HEK293 (cell line): ENCODE measurements at regions not wholly inside any gene's neighbourhood (a gene's known extent, or its start where the extent isn't known, plus 50 kb on each side); places are given as distances from the start of the nearest gene placed in this dataset.

Experiments used
- ATF2 ChIP-seq: fragments of 450-650 bp; formaldehyde crosslinking; IDR thresholded peaks from 2 replicates; pipeline ENCODE4 v1.5.1; 2016; ENCODE audit warnings: missing biosample characterization, missing genetic modification characterization, low read depth
- EGR2 ChIP-seq: fragments of 450-650 bp; formaldehyde crosslinking; IDR thresholded peaks from 2 replicates; pipeline ENCODE4 v1.5.1; 2016; ENCODE audit warnings: low read depth, missing biosample characterization, missing genetic modification characterization
- FEZF1 ChIP-seq: fragments of 450-650 bp; formaldehyde crosslinking; IDR thresholded peaks from 2 replicates; pipeline ENCODE4 v1.5.1; 2016; ENCODE audit warnings: missing biosample characterization, missing genetic modification characterization
- GLI4 ChIP-seq: fragments of 450-650 bp; formaldehyde crosslinking; IDR thresholded peaks from 2 replicates; pipeline ENCODE4 v1.5.1; 2016; ENCODE audit warnings: missing biosample characterization, missing genetic modification characterization
- IKZF3 ChIP-seq: fragments of 450-650 bp; IDR thresholded peaks from 2 replicates; pipeline ENCODE4 v1.5.0; 2018; ENCODE audit warnings: missing biosample characterization, mild to moderate bottlenecking, missing genetic modification characterization, moderate library complexity
- KLF1 ChIP-seq: fragments of 450-650 bp; formaldehyde crosslinking; IDR thresholded peaks from 2 replicates; pipeline ENCODE4 v1.5.1; 2016; ENCODE audit warnings: missing biosample characterization, missing genetic modification characterization
- MZF1 ChIP-seq: fragments of 450-650 bp; formaldehyde crosslinking; IDR thresholded peaks from 2 replicates; pipeline ENCODE4 v1.5.1; 2017; ENCODE audit warnings: missing biosample characterization, missing genetic modification characterization, borderline replicate concordance
- PBX3 ChIP-seq: sonication (generic); formaldehyde crosslinking; IDR thresholded peaks from 2 replicates; pipeline ENCODE4 v1.8.1; 2022; ENCODE audit warnings: mild to moderate bottlenecking, moderate library complexity, missing genetic modification reagents
- PRDM1 ChIP-seq: fragments of 450-650 bp; formaldehyde crosslinking; IDR thresholded peaks from 2 replicates; pipeline ENCODE4; 2016; ENCODE audit warnings: missing biosample characterization, missing genetic modification characterization
- SCRT1 ChIP-seq: fragments of 450-650 bp; formaldehyde crosslinking; IDR thresholded peaks from 2 replicates; pipeline ENCODE4 v1.5.1; 2016; ENCODE audit warnings: missing biosample characterization, missing genetic modification characterization, borderline replicate concordance
- SP2 ChIP-seq: fragments of 450-650 bp; formaldehyde crosslinking; IDR thresholded peaks from 2 replicates; pipeline ENCODE4 v1.5.1; 2016; ENCODE audit warnings: missing biosample characterization, missing genetic modification characterization
- SP7 ChIP-seq: fragments of 450-650 bp; formaldehyde crosslinking; IDR thresholded peaks from 2 replicates; pipeline ENCODE4 v1.5.1; 2016; ENCODE audit warnings: missing biosample characterization, missing genetic modification characterization
- YY2 ChIP-seq: fragments of 450-650 bp; formaldehyde crosslinking; IDR thresholded peaks from 2 replicates; pipeline ENCODE4 v1.5.1; 2016; ENCODE audit warnings: missing biosample characterization, missing genetic modification characterization
- ZBTB20 ChIP-seq: fragments of 450-650 bp; formaldehyde crosslinking; IDR thresholded peaks from 2 replicates; pipeline ENCODE4 v1.5.1; 2016; ENCODE audit warnings: missing biosample characterization, missing genetic modification characterization
- ZBTB6 ChIP-seq: fragments of 450-650 bp; formaldehyde crosslinking; IDR thresholded peaks from 2 replicates; pipeline ENCODE4 v1.5.1; 2017; ENCODE audit warnings: missing biosample characterization, missing genetic modification characterization
- ZBTB7A ChIP-seq: fragments of 450-650 bp; formaldehyde crosslinking; IDR thresholded peaks from 2 replicates; pipeline ENCODE4 v1.5.1; 2016; ENCODE audit warnings: low read depth, missing biosample characterization, missing genetic modification characterization
- ZFHX2 ChIP-seq: fragments of 450-650 bp; formaldehyde crosslinking; conservative IDR thresholded peaks from 2 replicates; pipeline ENCODE4 v1.5.1; 2016; ENCODE audit warnings: missing biosample characterization, missing genetic modification characterization
- ZNF10 ChIP-seq: fragments of 450-650 bp; formaldehyde crosslinking; IDR thresholded peaks from 2 replicates; pipeline ENCODE4 v1.5.1; 2017; ENCODE audit warnings: missing biosample characterization, missing genetic modification characterization
- ZNF121 ChIP-seq: fragments of 450-650 bp; formaldehyde crosslinking; IDR thresholded peaks from 2 replicates; pipeline ENCODE4 v1.5.1; 2016; ENCODE audit warnings: missing biosample characterization, missing genetic modification characterization
- ZNF155 ChIP-seq: fragments of 450-650 bp; formaldehyde crosslinking; IDR thresholded peaks from 2 replicates; pipeline ENCODE4 v1.5.1; 2016; ENCODE audit warnings: missing biosample characterization, missing genetic modification characterization
- ZNF239 ChIP-seq: fragments of 450-650 bp; formaldehyde crosslinking; IDR thresholded peaks from 2 replicates; pipeline ENCODE4 v1.5.1; 2016; ENCODE audit warnings: missing biosample characterization, missing genetic modification characterization
- ZNF266 ChIP-seq: fragments of 450-650 bp; formaldehyde crosslinking; IDR thresholded peaks from 2 replicates; pipeline ENCODE4 v1.5.1; 2016; ENCODE audit warnings: missing biosample characterization, missing genetic modification characterization, low read depth
- ZNF335 ChIP-seq: fragments of 450-650 bp; formaldehyde crosslinking; conservative IDR thresholded peaks from 2 replicates; pipeline ENCODE4 v1.5.1; 2016; ENCODE audit warnings: missing biosample characterization, missing genetic modification characterization
- ZNF391 ChIP-seq: fragments of 450-650 bp; formaldehyde crosslinking; IDR thresholded peaks from 2 replicates; pipeline ENCODE4 v1.5.1; 2016; ENCODE audit warnings: low read depth, missing biosample characterization, missing genetic modification characterization, borderline replicate concordance
- ZNF404 ChIP-seq: fragments of 450-650 bp; formaldehyde crosslinking; IDR thresholded peaks from 2 replicates; pipeline ENCODE4 v1.5.1; 2017; ENCODE audit warnings: missing biosample characterization, missing genetic modification characterization
- ZNF433 ChIP-seq: fragments of 450-650 bp; formaldehyde crosslinking; IDR thresholded peaks from 2 replicates; pipeline ENCODE4 v1.5.1; 2016; ENCODE audit warnings: missing biosample characterization, missing genetic modification characterization, low read depth
- ZNF501 ChIP-seq: fragments of 450-650 bp; formaldehyde crosslinking; IDR thresholded peaks from 2 replicates; pipeline ENCODE4 v1.5.1; 2016; ENCODE audit warnings: missing biosample characterization, missing genetic modification characterization
- ZNF514 ChIP-seq: fragments of 450-650 bp; formaldehyde crosslinking; IDR thresholded peaks from 2 replicates; pipeline ENCODE4 v1.5.1; 2016; ENCODE audit warnings: missing biosample characterization, missing genetic modification characterization
- ZNF548 ChIP-seq: fragments of 450-650 bp; formaldehyde crosslinking; IDR thresholded peaks from 2 replicates; pipeline ENCODE4 v1.5.1; 2016; ENCODE audit warnings: missing biosample characterization, missing genetic modification characterization
- ZNF561 ChIP-seq: fragments of 450-650 bp; IDR thresholded peaks from 2 replicates; pipeline ENCODE4 v1.5.1; 2018; ENCODE audit warnings: missing biosample characterization, missing genetic modification characterization, borderline replicate concordance
- ZNF580 ChIP-seq: fragments of 450-650 bp; formaldehyde crosslinking; IDR thresholded peaks from 2 replicates; pipeline ENCODE4 v1.5.1; 2016; ENCODE audit warnings: missing biosample characterization, missing genetic modification characterization
- ZNF596 ChIP-seq: fragments of 450-650 bp; IDR thresholded peaks from 2 replicates; pipeline ENCODE4 v1.5.0; 2018; ENCODE audit warnings: missing biosample characterization, mild to moderate bottlenecking, missing genetic modification characterization, moderate library complexity
- ZNF610 ChIP-seq: fragments of 450-650 bp; formaldehyde crosslinking; IDR thresholded peaks from 2 replicates; pipeline ENCODE4 v1.5.1; 2016; ENCODE audit warnings: missing biosample characterization, missing genetic modification characterization, borderline replicate concordance
- ZNF621 ChIP-seq: fragments of 450-650 bp; formaldehyde crosslinking; IDR thresholded peaks from 2 replicates; pipeline ENCODE4 v1.5.1; 2017; ENCODE audit warnings: missing biosample characterization, missing genetic modification characterization
- ZNF623 ChIP-seq: fragments of 450-650 bp; formaldehyde crosslinking; IDR thresholded peaks from 2 replicates; pipeline ENCODE4 v1.5.1; 2016; ENCODE audit warnings: missing biosample characterization, missing genetic modification characterization
- ZNF654 ChIP-seq: fragments of 450-650 bp; formaldehyde crosslinking; IDR thresholded peaks from 2 replicates; pipeline ENCODE4 v1.5.1; 2016; ENCODE audit warnings: low read depth, missing biosample characterization, missing genetic modification characterization
- ZNF704 ChIP-seq: fragments of 450-650 bp; formaldehyde crosslinking; IDR thresholded peaks from 2 replicates; pipeline ENCODE4 v1.5.1; 2016; ENCODE audit warnings: missing biosample characterization, missing genetic modification characterization
- ZNF768 ChIP-seq: fragments of 450-650 bp; formaldehyde crosslinking; IDR thresholded peaks from 2 replicates; pipeline ENCODE4 v1.5.1; 2018; ENCODE audit warnings: missing biosample characterization, mild to moderate bottlenecking, missing genetic modification characterization
- ZNF777 ChIP-seq: fragments of 450-650 bp; formaldehyde crosslinking; IDR thresholded peaks from 2 replicates; pipeline ENCODE4 v1.5.1; 2017; ENCODE audit warnings: missing biosample characterization, missing genetic modification characterization, borderline replicate concordance
- ZNF792 ChIP-seq: fragments of 450-650 bp; formaldehyde crosslinking; IDR thresholded peaks from 2 replicates; pipeline ENCODE4 v1.5.1; 2016; ENCODE audit warnings: missing biosample characterization, missing genetic modification characterization

GRCh38 chr11:92843455-92843854, 126.0 kb upstream of the MTNR1B start (continued):
- TF ChIP-seq ZNF704 (tag by site-specific recombination) (no peak), ZNF514 (tag by site-specific recombination) (no peak), ZNF610 (tag by site-specific recombination) (0 out of 2 replicates have a peak, but pooled peaks have one; percentile 28), ZNF561 (tag by site-specific recombination) (peak; percentile 89), YY2 (tag by site-specific recombination) (no peak), ZNF654 (tag by site-specific recombination) (no peak), IKZF3 (peak; percentile 78), ZNF404 (tag by site-specific recombination) (no peak), GLI4 (tag by site-specific recombination) (no peak), ZBTB6 (tag by site-specific recombination) (no peak), EGR2 (tag by site-specific recombination) (no peak), ZNF623 (no peak), ZNF501 (tag by site-specific recombination) (no peak), ZBTB7A (tag by site-specific recombination) (no peak), ZNF777 (tag by site-specific recombination) (no peak), ZNF155 (tag by site-specific recombination) (no peak), ZNF596 (peak; percentile 81), ZNF548 (tag by site-specific recombination) (no peak), KLF1 (tag by site-specific recombination) (no peak), ZNF335 (tag by site-specific recombination) (no peak), ZNF621 (tag by site-specific recombination) (no peak), ZNF391 (tag by site-specific recombination) (no peak), ZNF792 (tag by site-specific recombination) (no peak), FEZF1 (tag by site-specific recombination) (peak; percentile 90), SP2 (no peak), PRDM1 (tag by site-specific recombination) (no peak), ZNF580 (tag by site-specific recombination) (peak; percentile 61; the same call in 1 of the 2 replicates), ZNF768 (no peak), PBX3 (no peak), SCRT1 (tag by site-specific recombination) (peak; percentile 59; the same call in 1 of the 2 replicates), MZF1 (tag by site-specific recombination) (no peak; the same call in 1 of the 2 replicates), ZNF266 (tag by site-specific recombination) (no peak), ZBTB20 (tag by site-specific recombination) (no peak), ZFHX2 (tag by site-specific recombination) (no peak), ATF2 (tag by site-specific recombination) (peak; percentile 45; the same call in 1 of the 2 replicates), ZNF121 (tag by site-specific recombination) (no peak), ZNF10 (tag by site-specific recombination) (no peak; the same call in 1 of the 2 replicates), ZNF239 (tag by site-specific recombination) (no peak), ZNF433 (tag by site-specific recombination) (no peak), SP7 (tag by site-specific recombination) (peak; percentile 17; the same call in 1 of the 2 replicates)
